Caco-2 (cell line): ENCODE measurements at regions not wholly inside any gene's neighbourhood (a gene's known extent, or its start where the extent isn't known, plus 50 kb on each side); places are given as distances from the start of the nearest gene placed in this dataset.

ENCODE experiments used
- BruUV-seq: library from RNA; stranded (reverse); fragments of 400-500 nt; replicated peaks from 2 replicates; lab custom pipeline; 2021; lab: Mats Ljungman, UMichigan
- CTCF ChIA-PET: fragments of 300-600 bp; sonication (Branson Sonifier 250); formaldehyde crosslinking; loops from one replicate; lab custom pipeline; 2022; ENCODE audit warnings: antibody characterized with exemption; lab: Charles Lee
- POLR2A ChIA-PET: fragments of 300-600 bp; sonication (Branson Sonifier 250); formaldehyde crosslinking; loops from one replicate; lab custom pipeline; 2022; ENCODE audit warnings: antibody characterized with exemption; lab: Charles Lee
- DNase-seq, 2 experiments: peaks; one replicate each; pipeline versions ENCODE4 v3.0.0 to v3.0.0-alpha.2; 2020 to 2022
- H3K27me3 ChIP-seq: replicated peaks from 2 replicates; pipeline ENCODE4 v1.6.0; 2011; ENCODE audit warnings: low read length; ENCODE audit not compliant: control insufficient read depth, insufficient read depth
- H3K36me3 ChIP-seq: 2 replicates; pipeline ENCODE4 v1.5.1; 2011; ENCODE audit warnings: low read length; ENCODE audit not compliant: control insufficient read depth, insufficient read depth
- H3K4me1 ChIP-seq: fragments of 250-450 bp; sonication (Bioruptor Pico); 2 replicates; pipeline ENCODE4 v1.5.1; 2020; ENCODE audit warnings: mild to moderate bottlenecking
- H3K4me3 ChIP-seq: 2 replicates; pipeline ENCODE4 v1.5.1; 2011; ENCODE audit warnings: low read depth, mild to moderate bottlenecking, control low read depth, low read length
- H3K9me3 ChIP-seq: fragments of 250-450 bp; sonication (Bioruptor Pico); 2 replicates; pipeline ENCODE4 v1.5.1; 2020; ENCODE audit warnings: mild to moderate bottlenecking, moderate library complexity
- H3K27ac Mint-ChIP-seq: one replicate; pipeline ENCODE4 v1.8.0; 2022; ENCODE audit warnings: mixed read lengths; ENCODE audit not compliant: unreplicated experiment
- H3K27me3 Mint-ChIP-seq: one replicate; pipeline ENCODE4 v1.8.0; 2022; ENCODE audit warnings: mixed read lengths; ENCODE audit not compliant: insufficient read depth, unreplicated experiment
- H3K36me3 Mint-ChIP-seq: one replicate; pipeline ENCODE4 v1.8.0; 2022; ENCODE audit warnings: mild to moderate bottlenecking, mixed read lengths; ENCODE audit not compliant: insufficient read depth, unreplicated experiment
- H3K4me1 Mint-ChIP-seq: one replicate; pipeline ENCODE4 v1.8.0; 2022; ENCODE audit warnings: low read depth, mixed read lengths; ENCODE audit not compliant: unreplicated experiment
- H3K4me3 Mint-ChIP-seq: one replicate; pipeline ENCODE4 v1.8.0; 2022; ENCODE audit warnings: mild to moderate bottlenecking, moderate library complexity, mixed read lengths; ENCODE audit not compliant: unreplicated experiment
- H3K9me3 Mint-ChIP-seq: one replicate; pipeline ENCODE4 v1.8.0; 2022; ENCODE audit warnings: mixed read lengths; ENCODE audit not compliant: unreplicated experiment
- CTCF ChIP-seq, 2 experiments: fragments of 200-600 bp in 1 of 2; IDR thresholded peaks; 1 replicate in 1 of 2; 2 replicates in 1 of 2; pipeline versions ENCODE4 v1.5.1 to v1.8.0; 2011 to 2022; ENCODE audit warnings: antibody characterized with exemption in 1 of 2, control low read depth in 1 of 2, inconsistent platforms in 1 of 2, low read depth in 1 of 2, low read length in 1 of 2, mild to moderate bottlenecking in 1 of 2, moderate library complexity in 1 of 2; ENCODE audit not compliant: insufficient read depth in 1 of 2, severe bottlenecking in 1 of 2, unreplicated experiment in 1 of 2
- intact Hi-C: fragments of 100-400 bp; cut with micrococcal nuclease; formaldehyde crosslinking; loops from one replicate; pipeline ENCODE4 v1.10.0; 2022; ENCODE audit not compliant: unreplicated experiment

- Mint-ChIP-seq H3K27ac (no peak overlapping the region), H3K27me3 (peaks cover 14% of the 10 kb centered on the region), H3K9me3 (no peaks in the 10 kb centered on the region), H3K36me3 (no peaks in the 10 kb centered on the region), H3K4me1 (peaks cover 11% of the 10 kb centered on the region), H3K4me3 (no peak overlapping the region)
- intact Hi-C loops = loop anchor here (1.0 to 2.0 kb wide), 3 partner anchors 444 to 799 kb away; no protein-coding TSS in a partner anchor
- Histone ChIP-seq H3K36me3 (no peaks in the 10 kb centered on the region), H3K4me1 (peaks cover under 1% of the 10 kb centered on the region; the same call in 1 of the 2 replicates), H3K27me3 (no peaks in the 10 kb centered on the region), H3K9me3 (no peaks in the 10 kb centered on the region), H3K4me3 (no peak overlapping the region)
- ChIA-PET CTCF (interaction anchor here (0.6 to 1.1 kb wide), 3 partner anchors 13 to 444 kb away, joined by 3 to 18 read pairs (median 14); no protein-coding TSS in a partner anchor), POLR2A (no interaction called here)
- TF ChIP-seq CTCF (IDR thresholded peaks at IDR 0.05; ENCODE audit: insufficient read depth in 1 of 2, low read depth in 1 of 2, low read length in 1 of 2, severe bottlenecking in 1 of 2, unreplicated experiment in 1 of 2) = peak; percentile 58 to 74
- BruUV-seq = no TSS peak
- DNase-seq = peak; percentile 58 to 62
Measured at GRCh38 chr10:90592638-90593302, 265.1 kb downstream of the HTR7 start.

GRCh38 chr10:90598513-90598912 is 259.3 kb downstream of the HTR7 start:
- Histone ChIP-seq H3K4me3 (no peak overlapping the region), H3K36me3 (no peaks in the 10 kb centered on the region), H3K4me1 (no peaks in the 10 kb centered on the region), H3K27me3 (no peaks in the 10 kb centered on the region), H3K9me3 (no peaks in the 10 kb centered on the region)
- Mint-ChIP-seq H3K27me3 (peaks cover 11% of the 10 kb centered on the region), H3K4me3 (no peak overlapping the region), H3K4me1 (no peaks in the 10 kb centered on the region), H3K36me3 (no peaks in the 10 kb centered on the region), H3K9me3 (no peaks in the 10 kb centered on the region), H3K27ac (no peak overlapping the region)
- DNase-seq = no peak
- POLR2A ChIA-PET = no interaction called here
- no peak for TF ChIP-seq CTCF (IDR thresholded peaks at IDR 0.05; ENCODE audit: insufficient read depth in 1 of 2, low read depth in 1 of 2, low read length in 1 of 2, severe bottlenecking in 1 of 2, unreplicated experiment in 1 of 2)
- CTCF ChIA-PET = interaction anchor here (0.8 kb wide), 1 partner anchor 15 kb away, joined by 3 read pairs; no protein-coding TSS in a partner anchor
- no TSS peak for BruUV-seq
- intact Hi-C loops = no loop called here

GRCh38 chr10:90602862-90603610 is 254.8 kb downstream of the HTR7 start:
- Mint-ChIP-seq H3K9me3 (no peaks in the 10 kb centered on the region), H3K27me3 (no peaks in the 10 kb centered on the region), H3K4me1 (no peaks in the 10 kb centered on the region), H3K4me3 (no peak overlapping the region), H3K27ac (no peak overlapping the region), H3K36me3 (no peaks in the 10 kb centered on the region)
- no peak for TF ChIP-seq CTCF (IDR thresholded peaks at IDR 0.05; ENCODE audit: insufficient read depth in 1 of 2, low read depth in 1 of 2, low read length in 1 of 2, severe bottlenecking in 1 of 2, unreplicated experiment in 1 of 2)
- intact Hi-C loops = no loop called here
- Histone ChIP-seq H3K9me3 (no peaks in the 10 kb centered on the region), H3K27me3 (no peaks in the 10 kb centered on the region), H3K4me1 (no peaks in the 10 kb centered on the region), H3K36me3 (no peaks in the 10 kb centered on the region), H3K4me3 (no peak overlapping the region)
- POLR2A ChIA-PET = no interaction called here
- CTCF ChIA-PET = no interaction called here
- BruUV-seq = no TSS peak
- no peak for DNase-seq
